Astrocyte (in vitro differentiated cells and primary cell): ENCODE measurements at regions not wholly inside any gene's neighbourhood (a gene's known extent, or its start where the extent isn't known, plus 50 kb on each side); places are given as distances from the start of the nearest gene placed in this dataset.
"Not testable (repeated sequence)": the region's sequence is repeated elsewhere in the genome, so short reads cannot be mapped to it uniquely, and the experiment has no call there.

ENCODE experiments used
- DNase-seq: peaks from one replicate; pipeline ENCODE4 v3.0.0-alpha.2; 2010; ENCODE audit warnings: low read depth
- FAIRE-seq: peaks from 2 replicates; lab custom pipeline; 2011; peaks lifted over from hg19 to GRCh38; lab: Jason Lieb, UNC
- H2AFZ ChIP-seq: 2 replicates; pipeline ENCODE4 v1.6.0; 2012; ENCODE audit warnings: low read depth, low read length, inconsistent platforms
- H3K27ac ChIP-seq: 2 replicates; pipeline ENCODE4 v1.5.1; 2011; ENCODE audit warnings: low read depth, low read length, inconsistent platforms
- H3K27me3 ChIP-seq: 2 replicates; pipeline ENCODE4 v1.6.0; 2011; ENCODE audit warnings: low read length, inconsistent platforms; ENCODE audit not compliant: insufficient read depth
- H3K36me3 ChIP-seq: 2 replicates; pipeline ENCODE4 v1.5.1; 2011; ENCODE audit warnings: low read length, inconsistent platforms; ENCODE audit not compliant: insufficient read depth
- H3K4me1 ChIP-seq: 2 replicates; pipeline ENCODE4 v1.5.1; 2011; ENCODE audit warnings: low read length, inconsistent platforms; ENCODE audit not compliant: insufficient read depth
- H3K4me2 ChIP-seq: 2 replicates; pipeline ENCODE4 v1.6.0; 2012; ENCODE audit warnings: low read length, inconsistent platforms
- H3K4me3 ChIP-seq: 2 replicates; pipeline ENCODE4 v1.5.1; 2011; ENCODE audit warnings: low read depth, mild to moderate bottlenecking, low read length, inconsistent platforms; ENCODE audit not compliant: insufficient read depth
- H3K79me2 ChIP-seq: 2 replicates; pipeline ENCODE4 v1.6.0; 2012; ENCODE audit warnings: mild to moderate bottlenecking, low read length, inconsistent platforms; ENCODE audit not compliant: insufficient read depth
- H3K9ac ChIP-seq: 2 replicates; pipeline ENCODE4 v1.6.0; 2012; ENCODE audit warnings: mild to moderate bottlenecking, low read length, inconsistent platforms
- H3K9me3 ChIP-seq: 2 replicates; pipeline ENCODE4 v1.5.1; 2012; ENCODE audit warnings: low read depth, mild to moderate bottlenecking, low read length, inconsistent platforms; ENCODE audit not compliant: insufficient read depth
- H4K20me1 ChIP-seq: 2 replicates; pipeline ENCODE4 v1.6.0; 2012; ENCODE audit warnings: low read length, inconsistent platforms; ENCODE audit not compliant: insufficient read depth
- H3K27ac Mint-ChIP-seq: one replicate; pipeline ENCODE4 v1.8.0; 2021; ENCODE audit warnings: mild to moderate bottlenecking, mixed read lengths; ENCODE audit not compliant: unreplicated experiment
- H3K27me3 Mint-ChIP-seq: one replicate; pipeline ENCODE4 v1.8.0; 2021; ENCODE audit warnings: low read depth, mixed read lengths; ENCODE audit not compliant: unreplicated experiment
- H3K36me3 Mint-ChIP-seq: one replicate; pipeline ENCODE4 v1.8.0; 2021; ENCODE audit warnings: low read depth, mixed read lengths; ENCODE audit not compliant: unreplicated experiment
- H3K4me1 Mint-ChIP-seq: one replicate; pipeline ENCODE4 v1.8.0; 2021; ENCODE audit warnings: low read depth, mixed read lengths; ENCODE audit not compliant: unreplicated experiment
- H3K4me3 Mint-ChIP-seq: one replicate; pipeline ENCODE4 v1.8.0; 2021; ENCODE audit warnings: mild to moderate bottlenecking, moderate library complexity, mixed read lengths; ENCODE audit not compliant: unreplicated experiment
- H3K9me3 Mint-ChIP-seq: one replicate; pipeline ENCODE4 v1.8.0; 2021; ENCODE audit warnings: mild to moderate bottlenecking, mixed read lengths; ENCODE audit not compliant: unreplicated experiment
- CTCF ChIP-seq: IDR thresholded peaks from 2 replicates; pipeline ENCODE4 v1.5.1; 2011; ENCODE audit warnings: low read depth, mild to moderate bottlenecking, inconsistent platforms, low read length, moderate library complexity; ENCODE audit not compliant: insufficient read depth
- EZH2 ChIP-seq: IDR thresholded peaks from 2 replicates; pipeline ENCODE4 v1.6.1; 2012; ENCODE audit warnings: mild to moderate bottlenecking, low read length, inconsistent platforms; ENCODE audit not compliant: insufficient read depth

GRCh38 chr11:98729118-98729517 is 291.6 kb upstream of the CNTN5 start:
- Mint-ChIP-seq H3K36me3 (no peaks in the 10 kb centered on the region), H3K9me3 (peaks cover 4% of the 10 kb centered on the region), H3K4me3 (no peak overlapping the region), H3K27me3 (no peaks in the 10 kb centered on the region), H3K4me1 (peaks cover 14% of the 10 kb centered on the region), H3K27ac (no peak overlapping the region)
- TF ChIP-seq CTCF, result no peak
- no peak for TF ChIP-seq EZH2
- Histone ChIP-seq H3K9me3 (no peaks in the 10 kb centered on the region), H2AFZ (no peak overlapping the region), H3K27ac (no peak overlapping the region), H3K4me3 (no peak overlapping the region), H3K79me2 (no peaks in the 10 kb centered on the region), H3K4me2 (no peak overlapping the region), H4K20me1 (no peaks in the 10 kb centered on the region), H3K9ac (no peak overlapping the region), H3K36me3 (no peaks in the 10 kb centered on the region), H3K27me3 (no peaks in the 10 kb centered on the region), H3K4me1 (no peaks in the 10 kb centered on the region)
- FAIRE-seq (no peak), DNase-seq (no peak)

DNA sequence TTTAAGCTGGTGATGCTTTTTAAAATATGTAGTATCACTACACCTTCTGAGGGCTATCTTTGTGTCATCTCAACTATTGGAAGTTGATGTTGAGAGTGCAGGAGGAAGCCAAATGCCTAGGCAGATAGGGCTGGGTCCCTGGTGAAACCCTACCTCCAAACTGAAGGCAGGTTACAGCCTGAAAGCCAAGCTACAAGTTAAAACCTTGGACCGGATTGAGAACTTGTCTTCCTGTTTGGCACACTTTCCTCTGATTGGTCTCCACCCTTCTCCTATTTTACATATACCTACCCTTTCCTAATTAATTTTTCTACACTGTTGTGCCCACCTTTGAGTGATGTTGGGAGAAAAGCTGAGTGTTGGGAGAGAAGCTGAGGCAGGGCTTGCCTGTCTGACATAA is 287.8 kb upstream of the CNTN5 start:
- no peaks in the 10 kb centered on the region for H3K9me3 ChIP-seq
- H3K4me3 ChIP-seq, result no peak overlapping the region
- Mint-ChIP-seq H3K4me3 (no peak overlapping the region), H3K27me3 (no peaks in the 10 kb centered on the region), H3K27ac (peak overlapping the region; percentile 96), H3K36me3 (no peaks in the 10 kb centered on the region), H3K9me3 (peaks cover 8% of the 10 kb centered on the region), H3K4me1 (peaks cover 27% of the 10 kb centered on the region)
- H3K79me2 ChIP-seq, result no peaks in the 10 kb centered on the region
- no peak for DNase-seq
- H2AFZ ChIP-seq, result no peak overlapping the region
- TF ChIP-seq CTCF (no peak), EZH2 (no peak)
- H3K9ac ChIP-seq, result no peak overlapping the region
- no peaks in the 10 kb centered on the region for H3K27me3 ChIP-seq
- no peak overlapping the region for H3K4me2 ChIP-seq
- no peaks in the 10 kb centered on the region for H3K36me3 ChIP-seq
- no peaks in the 10 kb centered on the region for H4K20me1 ChIP-seq
- H3K27ac ChIP-seq, result no peak overlapping the region
- no peak for FAIRE-seq
- no peaks in the 10 kb centered on the region for H3K4me1 ChIP-seq

DNA sequence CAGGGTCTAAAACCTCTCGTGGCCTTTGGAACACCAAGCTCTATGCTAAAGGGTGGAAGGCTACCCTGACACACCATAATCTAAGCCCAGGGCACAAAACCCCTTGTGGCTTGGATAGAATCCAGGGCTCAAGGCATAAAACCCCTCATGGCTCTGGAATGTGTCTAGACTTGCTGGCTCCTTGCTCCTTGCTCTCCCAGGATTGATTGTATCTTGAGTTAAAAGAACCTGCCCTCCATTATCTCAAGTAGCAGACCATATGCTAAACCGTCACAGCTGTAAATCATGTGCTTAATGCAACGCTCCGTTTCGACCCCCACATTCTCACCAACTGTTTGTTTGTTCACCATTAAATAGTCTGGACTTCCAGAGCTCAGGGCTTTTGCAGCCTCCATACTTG is 287.4 kb upstream of the CNTN5 start:
- Mint-ChIP-seq H3K27ac (peak overlapping the region; percentile 96), H3K4me1 (peaks cover 27% of the 10 kb centered on the region)
- not testable (repeated sequence) for H3K9me3 Mint-ChIP-seq, H3K27ac ChIP-seq, H3K36me3 ChIP-seq, H3K27me3 Mint-ChIP-seq, H3K36me3 Mint-ChIP-seq, H3K79me2 ChIP-seq, H3K9me3 ChIP-seq, H3K9ac ChIP-seq, H3K4me1 ChIP-seq, DNase-seq, H3K4me3 ChIP-seq, H3K4me2 ChIP-seq, H3K27me3 ChIP-seq, FAIRE-seq, H2AFZ ChIP-seq, H4K20me1 ChIP-seq, H3K4me3 Mint-ChIP-seq
